ENCODE measurements at regions not wholly inside any gene's neighbourhood (a gene's known extent, or its start where the extent isn't known, plus 50 kb on each side); places are given as distances from the start of the nearest gene placed in this dataset.

GRCh38 chr20:51306521-51307358 is 235.8 kb downstream of the NFATC2 start:
- TF ChIP-seq CTCF (IDR thresholded peaks at IDR 0.05) (peak in 1 of 3 donors; percentile 38), POLR2A (IDR thresholded peaks at IDR 0.05) (no peak)

Measured in lower leg skin (tissue), 3 donors.